Activated CD4-positive, alpha-beta T cell treated with anti-CD3 and anti-CD28 coated beads, Interleukin-2, amount 10 ng/mL, durations not matched to agents 24 days and 14 days (primary cell): ENCODE measurements at regions not wholly inside any gene's neighbourhood (a gene's known extent, or its start where the extent isn't known, plus 50 kb on each side); places are given as distances from the start of the nearest gene placed in this dataset.
"Not testable (repeated sequence)": the region's sequence is repeated elsewhere in the genome, so short reads cannot be mapped to it uniquely, and the experiment has no call there.

Experiments
- DNase-seq: peaks from one replicate; pipeline ENCODE4 v3.0.0; 2022
- H3K27ac Mint-ChIP-seq: one replicate; pipeline ENCODE4 v1.8.0; 2022; ENCODE audit warnings: mild to moderate bottlenecking, mixed read lengths
- H3K27me3 Mint-ChIP-seq: one replicate; pipeline ENCODE4 v1.8.0; 2022; ENCODE audit warnings: mixed read lengths
- H3K36me3 Mint-ChIP-seq: one replicate; pipeline ENCODE4 v1.8.0; 2022; ENCODE audit warnings: low read depth, mild to moderate bottlenecking, mixed read lengths
- H3K4me1 Mint-ChIP-seq: one replicate; pipeline ENCODE4 v1.8.0; 2021; ENCODE audit warnings: mixed read lengths
- H3K4me3 Mint-ChIP-seq: one replicate; pipeline ENCODE4 v1.8.0; 2022; ENCODE audit warnings: mild to moderate bottlenecking, moderate library complexity, mixed read lengths
- H3K9me3 Mint-ChIP-seq: one replicate; pipeline ENCODE4 v1.8.0; 2021; ENCODE audit warnings: mixed read lengths
- intact Hi-C: fragments of 100-400 bp; cut with micrococcal nuclease; formaldehyde crosslinking; loops from one replicate; pipeline ENCODE4 v1.15.1; 2023

GRCh38 chr4:62495032-62495431, 1294.9 kb downstream of the ADGRL3 start:
- DNase-seq = no peak
- H3K4me1 Mint-ChIP-seq = no peaks in the 10 kb centered on the region
- no peak overlapping the region for H3K27ac Mint-ChIP-seq
- peaks cover 3% of the 10 kb centered on the region for H3K9me3 Mint-ChIP-seq
- H3K4me3 Mint-ChIP-seq = no peak overlapping the region
- H3K36me3 Mint-ChIP-seq = no peaks in the 10 kb centered on the region
- no peaks in the 10 kb centered on the region for H3K27me3 Mint-ChIP-seq
- intact Hi-C loops = no loop called here

GRCh38 chr4:62491756-62492155, 1291.6 kb downstream of the ADGRL3 start:
- intact Hi-C loops, H3K27me3 Mint-ChIP-seq, H3K27ac Mint-ChIP-seq, H3K36me3 Mint-ChIP-seq, H3K4me3 Mint-ChIP-seq, H3K9me3 Mint-ChIP-seq, H3K4me1 Mint-ChIP-seq, DNase-seq: not testable (repeated sequence)

- Mint-ChIP-seq H3K27ac (no peak overlapping the region), H3K36me3 (no peaks in the 10 kb centered on the region), H3K9me3 (no peaks in the 10 kb centered on the region), H3K27me3 (no peaks in the 10 kb centered on the region), H3K4me3 (no peak overlapping the region), H3K4me1 (no peaks in the 10 kb centered on the region)
- intact Hi-C loops = no loop called here
- DNase-seq = no peak
These were observed 1290.5 kb downstream of the ADGRL3 start for GRCh38 chr4:62490635-62491034.

GRCh38 chr4:62487016-62487415, 1286.9 kb downstream of the ADGRL3 start:
- no peaks in the 10 kb centered on the region for H3K4me1 Mint-ChIP-seq
- no peaks in the 10 kb centered on the region for H3K27me3 Mint-ChIP-seq

GRCh38 chr4:62484357-62484756, 1284.2 kb downstream of the ADGRL3 start:
- Mint-ChIP-seq H3K4me1 (no peaks in the 10 kb centered on the region), H3K27me3 (no peaks in the 10 kb centered on the region), H3K27ac (no peak overlapping the region), H3K9me3 (no peaks in the 10 kb centered on the region), H3K4me3 (no peak overlapping the region), H3K36me3 (no peaks in the 10 kb centered on the region)
- intact Hi-C loops = no loop called here
- DNase-seq = no peak

More at GRCh38 chr4:62487016-62487415, 1286.9 kb downstream of the ADGRL3 start:
- DNase-seq = no peak
- no peaks in the 10 kb centered on the region for H3K9me3 Mint-ChIP-seq
- intact Hi-C loops = no loop called here
- H3K36me3 Mint-ChIP-seq = no peaks in the 10 kb centered on the region
- no peak overlapping the region for H3K27ac Mint-ChIP-seq
- H3K4me3 Mint-ChIP-seq = no peak overlapping the region

- Mint-ChIP-seq H3K27me3 (no peaks in the 10 kb centered on the region), H3K27ac (no peak overlapping the region), H3K4me1 (no peaks in the 10 kb centered on the region), H3K9me3 (peaks cover 3% of the 10 kb centered on the region), H3K36me3 (no peaks in the 10 kb centered on the region), H3K4me3 (no peak overlapping the region)
- intact Hi-C loops = no loop called here
- no peak for DNase-seq
These were observed 1282.2 kb downstream of the ADGRL3 start for GRCh38 chr4:62482355-62482754.

- H3K4me3 Mint-ChIP-seq = no peak overlapping the region
- DNase-seq = no peak
- no peaks in the 10 kb centered on the region for H3K4me1 Mint-ChIP-seq
- no peak overlapping the region for H3K27ac Mint-ChIP-seq
- H3K27me3 Mint-ChIP-seq = no peaks in the 10 kb centered on the region
- intact Hi-C loops = no loop called here
- peaks cover 3% of the 10 kb centered on the region for H3K9me3 Mint-ChIP-seq
- H3K36me3 Mint-ChIP-seq = no peaks in the 10 kb centered on the region
These were observed 1275.5 kb downstream of the ADGRL3 start for GRCh38 chr4:62475596-62475995.

GRCh38 chr4:62474802-62475201, 1274.7 kb downstream of the ADGRL3 start:
- no peaks in the 10 kb centered on the region for H3K27me3 Mint-ChIP-seq
- intact Hi-C loops = no loop called here
- no peak for DNase-seq
- H3K9me3 Mint-ChIP-seq = peaks cover 3% of the 10 kb centered on the region
- H3K4me3 Mint-ChIP-seq = no peak overlapping the region
- no peaks in the 10 kb centered on the region for H3K4me1 Mint-ChIP-seq
- H3K27ac Mint-ChIP-seq = no peak overlapping the region
- no peaks in the 10 kb centered on the region for H3K36me3 Mint-ChIP-seq

GRCh38 chr4:62471021-62471420, 1270.9 kb downstream of the ADGRL3 start:
- intact Hi-C loops = no loop called here
- Mint-ChIP-seq H3K4me3 (no peak overlapping the region), H3K9me3 (peaks cover 4% of the 10 kb centered on the region), H3K27me3 (no peaks in the 10 kb centered on the region), H3K4me1 (no peaks in the 10 kb centered on the region), H3K36me3 (no peaks in the 10 kb centered on the region), H3K27ac (no peak overlapping the region)
- no peak for DNase-seq

- peaks cover 5% of the 10 kb centered on the region for H3K9me3 Mint-ChIP-seq
- no peak for DNase-seq
- H3K4me3 Mint-ChIP-seq = no peak overlapping the region
- intact Hi-C loops = no loop called here
- no peak overlapping the region for H3K27ac Mint-ChIP-seq
- no peaks in the 10 kb centered on the region for H3K27me3 Mint-ChIP-seq
- H3K36me3 Mint-ChIP-seq = no peaks in the 10 kb centered on the region
- H3K4me1 Mint-ChIP-seq = no peaks in the 10 kb centered on the region
These were observed 1270.4 kb downstream of the ADGRL3 start for GRCh38 chr4:62470421-62470983.

GRCh38 chr4:62470020-62470419, 1269.9 kb downstream of the ADGRL3 start:
- Mint-ChIP-seq H3K4me3 (no peak overlapping the region), H3K36me3 (no peaks in the 10 kb centered on the region), H3K4me1 (no peaks in the 10 kb centered on the region), H3K27me3 (no peaks in the 10 kb centered on the region), H3K9me3 (peaks cover 5% of the 10 kb centered on the region), H3K27ac (no peak overlapping the region)
- intact Hi-C loops = no loop called here
- DNase-seq = no peak

GRCh38 chr4:62461961-62462360, 1261.8 kb downstream of the ADGRL3 start:
- no peak overlapping the region for H3K4me3 Mint-ChIP-seq
- H3K27ac Mint-ChIP-seq = no peak overlapping the region
- H3K27me3 Mint-ChIP-seq = no peaks in the 10 kb centered on the region
- intact Hi-C loops = no loop called here
- no peak for DNase-seq
- peaks cover 8% of the 10 kb centered on the region for H3K9me3 Mint-ChIP-seq
- no peaks in the 10 kb centered on the region for H3K4me1 Mint-ChIP-seq
- H3K36me3 Mint-ChIP-seq = no peaks in the 10 kb centered on the region

GRCh38 chr4:62460329-62460728, 1260.2 kb downstream of the ADGRL3 start:
- H3K27me3 Mint-ChIP-seq = no peaks in the 10 kb centered on the region
- peaks cover 5% of the 10 kb centered on the region for H3K9me3 Mint-ChIP-seq
- H3K4me3 Mint-ChIP-seq = no peak overlapping the region
- no peak overlapping the region for H3K27ac Mint-ChIP-seq
- no peaks in the 10 kb centered on the region for H3K36me3 Mint-ChIP-seq
- no peaks in the 10 kb centered on the region for H3K4me1 Mint-ChIP-seq
- DNase-seq = no peak
- intact Hi-C loops = no loop called here

GRCh38 chr4:62457356-62457755, 1257.2 kb downstream of the ADGRL3 start:
- Mint-ChIP-seq H3K27me3 (no peaks in the 10 kb centered on the region), H3K4me1 (no peaks in the 10 kb centered on the region)
- no peak for DNase-seq

GRCh38 chr4:62455871-62456270, 1255.7 kb downstream of the ADGRL3 start:
- DNase-seq = no peak
- H3K27ac Mint-ChIP-seq = no peak overlapping the region
- no peak overlapping the region for H3K4me3 Mint-ChIP-seq
- H3K9me3 Mint-ChIP-seq = peaks cover 5% of the 10 kb centered on the region
- no peaks in the 10 kb centered on the region for H3K27me3 Mint-ChIP-seq
- H3K36me3 Mint-ChIP-seq = no peaks in the 10 kb centered on the region
- no peaks in the 10 kb centered on the region for H3K4me1 Mint-ChIP-seq
- intact Hi-C loops = no loop called here

More at GRCh38 chr4:62457356-62457755, 1257.2 kb downstream of the ADGRL3 start:
- H3K27ac Mint-ChIP-seq = no peak overlapping the region
- H3K9me3 Mint-ChIP-seq = peaks cover 5% of the 10 kb centered on the region
- no peaks in the 10 kb centered on the region for H3K36me3 Mint-ChIP-seq
- no peak overlapping the region for H3K4me3 Mint-ChIP-seq
- intact Hi-C loops = no loop called here
